Right hindlimb (tissue), 1 donor: ENCODE measurements at regions not wholly inside any gene's neighbourhood (a gene's known extent, or its start where the extent isn't known, plus 50 kb on each side); places are given as distances from the start of the nearest gene placed in this dataset.
A peak's percentile ranks its signal among the peaks of the same experiment; 100 is the strongest.
"Not testable (repeated sequence)": the region's sequence is repeated elsewhere in the genome, so short reads cannot be mapped to it uniquely, and the experiment has no call there.

Experiments used
- DNase-seq: peaks from one replicate; pipeline ENCODE4 v3.0.0-alpha.2; 2018

- no peak for DNase-seq
Measured at GRCh38 chrX:129361576-129361975, 161.7 kb downstream of the SMARCA1 start.

- peak; percentile 19 for DNase-seq
Measured at GRCh38 chrX:129360175-129360574, 163.1 kb downstream of the SMARCA1 start.

DNA sequence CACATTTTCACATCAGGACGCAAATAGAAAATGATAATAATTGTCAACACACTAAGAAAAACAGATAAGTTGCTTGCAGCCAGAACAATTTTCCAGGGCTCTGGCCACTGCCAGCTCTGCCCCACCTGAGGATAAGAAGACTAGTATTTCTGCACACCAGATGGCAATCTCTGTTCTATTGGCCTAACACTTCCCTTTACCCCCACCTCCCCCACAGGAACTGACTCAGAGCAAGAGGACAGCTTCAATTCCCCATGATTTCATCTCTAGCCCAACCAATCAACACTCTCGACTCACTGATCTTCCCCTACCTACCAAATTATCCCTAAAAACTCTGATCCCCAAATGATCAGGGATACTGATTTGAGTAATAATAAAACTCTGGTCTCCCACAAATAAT lies 164.0 kb downstream of the SMARCA1 start:
- no peak for DNase-seq

DNA sequence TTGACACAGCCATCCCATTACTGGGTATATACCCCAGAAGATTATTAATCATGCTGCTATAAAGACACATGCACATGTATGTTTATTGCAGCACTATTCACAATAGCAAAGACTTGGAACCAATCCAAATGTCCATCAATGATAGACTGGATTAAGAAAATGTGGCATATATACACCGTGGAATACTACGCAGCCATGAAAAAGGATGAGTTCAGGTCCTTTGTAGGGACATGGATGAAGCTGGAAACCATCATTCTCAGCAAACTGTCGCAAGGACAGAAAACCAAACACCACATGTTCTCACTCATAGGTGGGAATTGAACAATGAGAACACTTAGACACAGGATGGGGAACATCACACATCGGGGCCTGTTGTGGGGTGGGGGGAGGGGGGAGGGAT lies 165.9 kb downstream of the SMARCA1 start:
- DNase-seq: not testable (repeated sequence)

- DNase-seq: no peak
Measured at GRCh38 chrX:129347291-129347690, 176.0 kb downstream of the SMARCA1 start.

DNA sequence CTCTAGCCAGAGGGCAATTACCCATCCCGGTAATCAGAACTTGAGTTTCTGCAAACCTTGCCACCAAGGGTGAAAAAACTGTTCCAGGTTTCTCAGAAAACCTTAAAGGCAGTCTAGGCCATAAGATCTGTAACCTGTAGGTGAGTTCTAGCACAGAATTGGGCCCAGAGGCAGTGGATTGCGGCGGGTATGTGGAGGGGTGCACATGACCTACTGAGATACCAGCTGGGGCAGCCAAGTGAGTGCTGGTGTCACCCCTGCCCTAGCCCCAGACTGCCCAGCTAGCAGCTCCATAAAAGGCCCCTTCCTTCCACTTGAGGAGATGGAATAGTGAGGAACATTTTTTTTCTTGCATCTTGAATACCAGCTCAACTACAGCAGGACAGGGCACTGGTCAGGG lies 176.7 kb downstream of the SMARCA1 start:
- no peak for DNase-seq

- DNase-seq: not testable (repeated sequence)
Measured at GRCh38 chrX:129337264-129337663, 186.0 kb downstream of the SMARCA1 start.

- no peak for DNase-seq
Measured at GRCh38 chrX:129323115-129323514, 200.2 kb downstream of the SMARCA1 start.

GRCh38 chrX:129318375-129318774 lies 204.9 kb downstream of the SMARCA1 start:
- no peak for DNase-seq

DNA sequence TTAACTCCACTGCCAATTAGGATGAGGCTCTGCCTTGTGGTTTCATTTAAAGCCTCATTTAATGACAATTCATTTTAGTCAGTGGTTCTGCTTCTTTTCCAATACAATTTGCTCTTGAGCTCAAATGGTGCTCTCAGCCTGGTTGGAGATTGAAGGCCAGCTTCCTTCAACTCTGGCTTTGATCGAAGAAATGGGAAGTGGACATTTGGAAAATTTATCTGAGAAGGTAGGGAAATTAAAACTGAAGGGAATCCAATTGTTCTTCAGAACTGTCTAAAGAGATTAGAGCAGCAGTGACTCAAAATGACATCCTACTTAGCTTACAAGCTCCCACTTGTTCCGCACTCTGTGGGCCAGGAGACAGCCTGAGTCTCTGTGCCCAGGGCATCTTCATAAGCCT lies 206.8 kb downstream of the SMARCA1 start:
- no peak for DNase-seq

- DNase-seq: no peak
Measured at GRCh38 chrX:129310000-129310399, 213.3 kb downstream of the SMARCA1 start.

DNA sequence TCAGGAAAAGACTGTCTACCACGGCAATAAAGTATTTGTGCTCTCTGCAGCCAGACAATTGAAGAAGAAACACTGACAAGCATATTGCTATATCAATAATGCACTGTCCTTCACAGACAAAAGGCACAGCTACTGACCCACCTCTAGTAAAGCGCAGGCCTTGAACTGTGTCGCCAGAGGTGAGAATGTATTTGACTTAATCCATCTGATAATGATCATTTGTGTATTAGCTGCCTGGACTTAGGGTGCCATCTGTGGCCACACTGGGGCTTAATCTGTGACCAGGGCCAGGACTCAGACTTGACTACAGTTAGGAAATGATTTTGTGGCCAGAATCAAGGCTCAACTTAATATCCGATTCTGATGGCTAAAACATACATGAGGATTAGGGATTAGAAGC lies 260.4 kb downstream of the SMARCA1 start:
- DNase-seq: no peak

GRCh38 chrX:129255516-129255915 lies 267.8 kb downstream of the SMARCA1 start:
- DNase-seq: not testable (repeated sequence)

DNA sequence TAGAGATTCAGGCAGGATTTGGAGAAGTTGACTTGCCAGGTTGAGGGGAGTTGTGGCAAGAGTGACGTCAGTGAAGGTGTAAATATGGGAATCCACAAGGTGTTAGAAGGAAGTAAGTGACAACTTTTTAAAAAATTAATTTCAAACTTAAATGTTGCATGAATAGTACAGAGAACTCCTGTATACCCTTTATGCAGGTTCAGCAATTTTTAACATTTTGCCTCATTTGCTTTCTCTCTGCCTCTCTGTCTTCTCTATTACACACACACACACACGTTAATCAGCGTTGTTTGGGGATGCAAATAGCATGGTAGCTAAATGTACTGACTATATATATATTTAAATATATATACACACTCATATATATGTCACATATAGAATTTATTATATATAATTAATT lies 273.7 kb downstream of the SMARCA1 start:
- no peak for DNase-seq

GRCh38 chrX:129247642-129248041 lies 275.6 kb downstream of the SMARCA1 start:
- DNase-seq: no peak

DNA sequence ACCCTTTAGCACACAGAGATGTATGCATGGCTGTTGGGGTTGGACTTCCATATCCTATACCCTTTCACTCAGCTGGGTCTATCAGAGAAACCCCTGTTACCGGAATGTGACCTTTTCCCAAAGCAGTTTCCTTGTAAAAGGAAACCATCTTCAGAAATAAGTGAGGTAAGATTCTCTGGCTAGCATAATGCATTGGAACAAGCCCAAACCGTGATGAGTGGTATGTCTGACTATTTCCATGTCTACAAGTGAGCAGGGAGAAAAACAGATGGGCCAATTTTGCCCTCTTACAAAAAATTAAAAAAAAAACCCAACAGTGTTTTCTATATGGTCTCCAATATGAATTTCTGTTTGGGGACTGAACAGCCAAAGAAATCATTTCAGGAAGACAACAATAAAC lies 283.9 kb downstream of the SMARCA1 start:
- DNase-seq: peak; percentile 21

- no peak for DNase-seq
Measured at GRCh38 chrX:129238011-129238410, 285.3 kb downstream of the SMARCA1 start.

DNA sequence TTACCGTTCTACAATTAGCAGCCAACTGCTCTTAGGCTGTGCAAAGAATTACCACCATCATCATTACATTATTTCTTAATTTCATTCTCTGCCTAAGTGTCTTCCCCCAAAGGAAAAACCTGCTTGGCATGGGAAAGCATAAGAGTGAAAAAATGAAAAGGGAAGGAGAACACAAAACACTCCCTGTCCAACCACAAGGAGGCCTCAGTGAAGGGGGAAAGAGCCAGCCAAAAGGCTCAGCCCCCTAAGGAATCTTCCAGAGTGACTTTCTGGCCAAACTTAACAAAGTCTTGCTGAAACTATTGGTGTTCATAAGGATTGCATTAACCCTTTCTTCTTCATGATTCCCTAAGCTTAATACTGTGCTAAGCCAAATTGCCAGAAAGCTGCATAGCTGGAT lies 287.4 kb downstream of the SMARCA1 start:
- DNase-seq: peak; percentile 33

GRCh38 chrX:129233786-129234185 lies 289.5 kb downstream of the SMARCA1 start:
- DNase-seq: no peak

DNA sequence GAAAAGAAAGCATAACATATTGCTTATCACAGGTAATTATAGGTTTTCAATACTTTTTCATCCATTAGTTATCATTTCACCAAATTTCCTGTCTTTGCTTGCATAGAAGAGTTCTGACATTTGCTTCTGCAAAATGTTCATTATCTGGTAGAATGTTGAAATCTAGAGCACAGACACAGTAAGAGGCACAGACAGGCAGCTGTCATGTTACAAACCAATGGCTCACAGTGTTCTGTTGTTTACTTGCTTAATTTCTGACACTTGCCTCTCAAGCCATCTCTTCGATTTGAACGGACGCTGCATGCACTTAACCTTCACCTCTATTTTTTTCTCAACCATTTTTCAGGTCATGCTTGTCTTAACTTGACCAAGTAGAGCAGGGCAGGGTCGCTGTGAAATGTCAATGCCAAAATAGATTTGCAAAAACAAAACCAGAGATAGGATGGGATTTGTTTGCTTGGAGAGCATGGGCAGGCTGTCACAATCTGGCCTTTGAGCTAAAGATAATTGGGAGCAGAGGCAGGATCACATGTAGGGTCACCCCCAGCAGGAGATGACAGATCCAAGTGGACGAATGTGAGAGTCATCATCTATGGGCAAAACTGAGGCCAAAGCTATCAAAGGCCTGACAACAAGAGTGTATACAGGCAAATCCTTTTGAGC lies 292.3 kb downstream of the SMARCA1 start:
- DNase-seq: no peak

DNA sequence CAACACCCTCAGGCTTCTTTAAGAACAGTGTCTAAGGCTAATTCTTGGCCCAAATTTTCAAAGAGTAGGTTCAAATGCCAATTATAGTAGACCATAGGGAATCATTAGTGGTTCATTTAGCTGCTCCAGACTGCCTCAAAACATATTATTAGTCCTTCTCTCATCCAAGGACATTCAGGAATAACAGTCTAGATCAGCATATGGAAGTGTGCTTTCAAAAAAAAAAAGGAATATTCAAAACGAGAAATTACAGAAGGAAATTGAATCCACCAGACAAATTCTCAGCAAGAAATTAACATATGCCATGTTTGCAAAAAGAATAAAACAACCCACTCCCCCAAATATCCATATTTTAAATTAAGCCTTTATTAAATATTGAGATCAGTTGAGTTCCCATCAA lies 293.1 kb downstream of the SMARCA1 start:
- DNase-seq: no peak

- no peak for DNase-seq
Measured at GRCh38 chrX:129227366-129227765, 295.9 kb downstream of the SMARCA1 start.

DNA sequence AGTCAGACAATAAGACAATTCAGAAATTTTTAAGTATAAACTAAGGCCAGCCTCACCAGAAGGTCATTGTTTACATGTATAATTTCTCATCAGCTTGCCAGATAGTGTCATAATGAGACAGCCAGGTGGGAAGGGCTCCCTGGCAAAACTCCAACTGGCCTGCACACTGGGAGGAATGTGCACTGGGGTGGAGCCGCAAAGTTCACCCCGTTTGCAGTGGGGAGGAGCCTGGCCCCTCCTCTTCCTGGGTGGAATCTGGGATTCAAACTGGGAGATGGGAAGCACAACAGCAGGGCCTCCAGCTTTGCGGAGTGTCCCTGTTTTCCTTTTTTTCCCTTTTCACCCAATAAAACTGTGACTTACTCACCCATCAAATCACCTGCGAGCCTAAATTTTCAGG lies 329.9 kb downstream of the SMARCA1 start:
- peak; percentile 14 for DNase-seq

- no peak for DNase-seq
Measured at GRCh38 chrX:129188231-129188630, 335.1 kb downstream of the SMARCA1 start.

DNA sequence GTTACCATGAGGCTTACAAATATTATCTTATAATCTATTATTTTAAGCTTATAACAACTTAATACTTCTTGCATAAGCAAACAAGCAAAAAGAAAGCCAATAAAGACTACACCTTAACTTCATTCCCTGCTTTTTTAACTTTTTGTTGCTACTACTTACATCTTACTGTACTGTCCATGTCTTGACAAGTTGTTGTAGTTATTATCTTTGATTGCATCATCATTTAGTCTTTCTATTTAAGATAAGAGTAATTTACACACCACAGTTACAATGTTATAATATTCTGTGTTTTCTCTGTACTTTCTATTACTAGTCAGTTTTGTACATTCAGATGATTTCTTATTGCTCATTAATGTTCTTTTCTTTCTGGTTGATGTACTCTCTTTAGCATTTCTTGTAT lies 346.6 kb downstream of the SMARCA1 start:
- no peak for DNase-seq
